Neural progenitor cell (in vitro differentiated cells): ENCODE measurements at regions not wholly inside any gene's neighbourhood (a gene's known extent, or its start where the extent isn't known, plus 50 kb on each side); places are given as distances from the start of the nearest gene placed in this dataset.
A peak's percentile ranks its signal among the peaks of the same experiment; 100 is the strongest.

Source experiments
- DNase-seq: peaks from one replicate; pipeline ENCODE4 v3.0.0-alpha.2; 2016; ENCODE audit warnings: low spot score
- H2AFZ ChIP-seq: fragments of 200-600 bp; sonication (generic); replicated peaks from 2 replicates; pipeline ENCODE4 v1.6.1; 2016; ENCODE audit warnings: antibody characterized with exemption
- H3F3A ChIP-seq: fragments of 200-600 bp; sonication (generic); 2 replicates; pipeline ENCODE4 v1.6.1; 2016; ENCODE audit warnings: antibody characterized with exemption, low read depth
- H3K27ac ChIP-seq: fragments of 200-600 bp; sonication (generic); 2 replicates; pipeline ENCODE4 v1.5.1; 2016; ENCODE audit warnings: mild to moderate bottlenecking
- H3K27me3 ChIP-seq: fragments of 200-600 bp; sonication (generic); 2 replicates; pipeline ENCODE4 v1.6.1; 2016; ENCODE audit warnings: mild to moderate bottlenecking, moderate library complexity
- H3K36me3 ChIP-seq: fragments of 200-600 bp; sonication (generic); 2 replicates; pipeline ENCODE4 v1.5.1; 2016
- H3K4me1 ChIP-seq: fragments of 200-600 bp; sonication (generic); 2 replicates; pipeline ENCODE4 v1.6.1; 2016; ENCODE audit warnings: mixed run types
- H3K4me2 ChIP-seq: fragments of 200-600 bp; sonication (generic); 2 replicates; pipeline ENCODE4 v1.6.1; 2016
- H3K4me3 ChIP-seq: fragments of 200-600 bp; sonication (generic); 2 replicates; pipeline ENCODE4 v1.5.1; 2016
- H3K79me2 ChIP-seq: fragments of 200-600 bp; sonication (generic); 2 replicates; pipeline ENCODE4 v1.6.1; 2016; ENCODE audit warnings: low read depth
- H3K9ac ChIP-seq: fragments of 200-600 bp; sonication (generic); 2 replicates; pipeline ENCODE4 v1.6.1; 2016
- H3K9me3 ChIP-seq: fragments of 200-600 bp; sonication (generic); 2 replicates; pipeline ENCODE4 v1.5.1; 2016; ENCODE audit warnings: low read depth
- H4K20me1 ChIP-seq: fragments of 200-600 bp; sonication (generic); 2 replicates; pipeline ENCODE4 v1.6.1; 2016; ENCODE audit warnings: low read depth
- H3K27ac Mint-ChIP-seq: 3 replicates; pipeline ENCODE4 v1.8.0; 2021; ENCODE audit warnings: mixed read lengths
- H3K27me3 Mint-ChIP-seq: 2 replicates; pipeline ENCODE4 v1.8.0; 2022; ENCODE audit warnings: low read depth, mild to moderate bottlenecking, inconsistent platforms, moderate library complexity, mixed read lengths; ENCODE audit not compliant: insufficient read depth
- H3K36me3 Mint-ChIP-seq: 3 replicates; pipeline ENCODE4 v1.8.0; 2021; ENCODE audit warnings: mixed read lengths
- H3K4me1 Mint-ChIP-seq: 3 replicates; pipeline ENCODE4 v1.8.0; 2021; ENCODE audit warnings: mixed read lengths
- H3K4me3 Mint-ChIP-seq: 3 replicates; pipeline ENCODE4 v1.8.0; 2021; ENCODE audit warnings: mild to moderate bottlenecking, moderate library complexity, mixed read lengths
- H3K9me3 Mint-ChIP-seq: 3 replicates; pipeline ENCODE4 v1.8.0; 2020; ENCODE audit warnings: mixed read lengths
- EZH2 ChIP-seq: fragments of 200-600 bp; sonication (generic); IDR thresholded peaks from 2 replicates; pipeline ENCODE4 v1.6.1; 2017; ENCODE audit warnings: antibody characterized with exemption, mild to moderate bottlenecking, moderate library complexity
- EZH2phosphoT487 ChIP-seq: fragments of 200-600 bp; sonication (generic); IDR thresholded peaks from 2 replicates; pipeline ENCODE4 v1.6.1; 2017; ENCODE audit warnings: antibody characterized with exemption
- TF ChIP-seq, protein P1 (sequence below): fragments of 200-600 bp; sonication (generic); IDR thresholded peaks from 2 replicates; pipeline ENCODE4 v1.5.1; 2017; ENCODE audit warnings: antibody characterized with exemption, mild to moderate bottlenecking

DNA sequence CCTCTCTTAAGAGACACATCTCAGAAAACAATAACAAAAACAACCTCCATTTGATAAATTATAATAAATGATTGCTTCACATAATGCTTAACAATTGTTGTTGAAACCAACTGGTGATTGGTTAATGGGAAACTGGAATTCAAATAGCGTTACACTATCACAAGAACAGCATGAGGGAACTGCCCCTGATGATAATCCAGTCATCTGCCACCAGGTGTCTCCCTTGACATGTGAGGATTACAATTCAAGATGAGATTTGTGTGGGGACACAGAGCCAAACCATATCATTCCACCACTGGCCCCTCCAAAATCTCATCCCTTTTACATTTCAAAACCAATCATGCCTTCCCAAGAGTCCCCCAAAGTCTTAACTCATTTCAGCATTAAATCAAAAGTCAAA lies 375.9 kb downstream of the BMPER start:
- H3F3A ChIP-seq, result no peaks in the 10 kb centered on the region
- no peak overlapping the region for H3K9ac ChIP-seq
- peaks cover 8% of the 10 kb centered on the region for H3K4me1 ChIP-seq
- no peak overlapping the region for H2AFZ ChIP-seq
- no peaks in the 10 kb centered on the region for H3K27me3 ChIP-seq
- Mint-ChIP-seq H3K4me3 (no peak overlapping the region), H3K4me1 (no peaks in the 10 kb centered on the region), H3K27ac (no peak overlapping the region), H3K27me3 (no peaks in the 10 kb centered on the region), H3K9me3 (peaks cover 19% of the 10 kb centered on the region), H3K36me3 (peaks cover 3% of the 10 kb centered on the region)
- no peaks in the 10 kb centered on the region for H4K20me1 ChIP-seq
- DNase-seq, result no peak
- H3K27ac ChIP-seq, result no peak overlapping the region
- no peak overlapping the region for H3K4me2 ChIP-seq
- TF ChIP-seq EZH2 (no peak), EZH2phosphoT487 (no peak)
- TF ChIP-seq, protein P1, sequence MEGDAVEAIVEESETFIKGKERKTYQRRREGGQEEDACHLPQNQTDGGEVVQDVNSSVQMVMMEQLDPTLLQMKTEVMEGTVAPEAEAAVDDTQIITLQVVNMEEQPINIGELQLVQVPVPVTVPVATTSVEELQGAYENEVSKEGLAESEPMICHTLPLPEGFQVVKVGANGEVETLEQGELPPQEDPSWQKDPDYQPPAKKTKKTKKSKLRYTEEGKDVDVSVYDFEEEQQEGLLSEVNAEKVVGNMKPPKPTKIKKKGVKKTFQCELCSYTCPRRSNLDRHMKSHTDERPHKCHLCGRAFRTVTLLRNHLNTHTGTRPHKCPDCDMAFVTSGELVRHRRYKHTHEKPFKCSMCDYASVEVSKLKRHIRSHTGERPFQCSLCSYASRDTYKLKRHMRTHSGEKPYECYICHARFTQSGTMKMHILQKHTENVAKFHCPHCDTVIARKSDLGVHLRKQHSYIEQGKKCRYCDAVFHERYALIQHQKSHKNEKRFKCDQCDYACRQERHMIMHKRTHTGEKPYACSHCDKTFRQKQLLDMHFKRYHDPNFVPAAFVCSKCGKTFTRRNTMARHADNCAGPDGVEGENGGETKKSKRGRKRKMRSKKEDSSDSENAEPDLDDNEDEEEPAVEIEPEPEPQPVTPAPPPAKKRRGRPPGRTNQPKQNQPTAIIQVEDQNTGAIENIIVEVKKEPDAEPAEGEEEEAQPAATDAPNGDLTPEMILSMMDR, result peak; percentile 7
- no peaks in the 10 kb centered on the region for H3K36me3 ChIP-seq
- no peak overlapping the region for H3K4me3 ChIP-seq
- no peaks in the 10 kb centered on the region for H3K79me2 ChIP-seq
- H3K9me3 ChIP-seq, result no peaks in the 10 kb centered on the region

DNA sequence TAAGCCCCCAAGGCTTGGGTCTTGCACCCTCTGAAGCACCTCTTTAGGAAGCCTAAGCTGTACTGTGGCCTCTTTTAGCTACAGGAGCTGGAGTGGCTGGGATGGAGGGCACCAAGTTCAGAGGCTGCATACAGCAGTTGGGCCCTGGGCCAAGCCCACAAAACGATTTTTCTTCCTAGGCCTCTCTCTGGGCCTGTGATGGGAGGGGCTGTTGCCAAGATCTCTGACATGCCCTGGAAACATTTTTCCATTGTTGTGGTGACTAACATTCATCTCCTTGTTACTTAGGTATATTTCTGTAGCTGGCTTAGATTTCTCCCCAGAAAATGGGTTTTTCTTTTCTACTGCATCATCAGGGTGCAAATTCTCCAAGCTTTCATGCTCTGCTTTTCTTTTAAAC lies 375.7 kb upstream of the NPSR1 start:
- Histone ChIP-seq H2AFZ (no peak overlapping the region), H3K9ac (no peak overlapping the region), H3K4me1 (peaks cover under 1% of the 10 kb centered on the region), H3K27ac (no peak overlapping the region), H3K27me3 (no peaks in the 10 kb centered on the region), H3K4me3 (no peak overlapping the region), H3F3A (no peaks in the 10 kb centered on the region), H3K79me2 (no peaks in the 10 kb centered on the region), H3K9me3 (no peaks in the 10 kb centered on the region), H3K4me2 (no peak overlapping the region), H4K20me1 (no peaks in the 10 kb centered on the region), H3K36me3 (no peaks in the 10 kb centered on the region)
- TF ChIP-seq EZH2 (no peak), EZH2phosphoT487 (no peak)
- TF ChIP-seq, protein P1, result no peak
- peaks cover 3% of the 10 kb centered on the region for H3K36me3 Mint-ChIP-seq
- no peaks in the 10 kb centered on the region for H3K27me3 Mint-ChIP-seq
- H3K4me3 Mint-ChIP-seq, result no peak overlapping the region
- H3K27ac Mint-ChIP-seq, result no peak overlapping the region
- H3K4me1 Mint-ChIP-seq, result no peaks in the 10 kb centered on the region
- DNase-seq, result no peak
- H3K9me3 Mint-ChIP-seq, result peaks cover 19% of the 10 kb centered on the region

DNA sequence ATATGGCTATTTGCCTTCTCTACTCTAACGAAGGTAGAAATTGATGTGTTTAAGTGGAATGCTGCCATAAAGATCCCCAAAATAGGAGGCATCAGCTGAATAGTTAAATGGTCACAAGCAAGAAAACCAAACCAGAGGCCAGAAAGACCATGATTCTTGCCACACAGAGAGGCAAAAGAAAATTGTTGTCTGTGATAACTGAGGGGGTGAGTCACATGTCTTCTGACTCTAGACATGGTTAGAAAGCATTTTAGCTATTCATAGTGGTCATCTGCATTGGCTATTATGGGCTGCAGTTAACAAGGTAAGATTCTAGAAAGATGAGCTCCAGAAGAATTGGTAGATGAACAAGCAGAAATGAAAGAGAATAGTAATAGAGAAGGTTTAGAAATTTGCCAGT lies 361.4 kb upstream of the NPSR1 start:
- Histone ChIP-seq H3K4me1 (peaks cover 12% of the 10 kb centered on the region), H3K36me3 (no peaks in the 10 kb centered on the region)
- H3K36me3 Mint-ChIP-seq, result no peaks in the 10 kb centered on the region

More for the DNA sequence above, 361.4 kb upstream of the NPSR1 start:
- Mint-ChIP-seq H3K9me3 (no peaks in the 10 kb centered on the region), H3K27me3 (no peaks in the 10 kb centered on the region), H3K27ac (no peak overlapping the region), H3K4me1 (peaks cover 20% of the 10 kb centered on the region), H3K4me3 (no peak overlapping the region)
- H4K20me1 ChIP-seq, result no peaks in the 10 kb centered on the region
- no peak overlapping the region for H3K4me2 ChIP-seq
- TF ChIP-seq, protein P1, result no peak
- TF ChIP-seq EZH2, result no peak
- TF ChIP-seq EZH2phosphoT487, result no peak
- no peak for DNase-seq
- no peak overlapping the region for H3K9ac ChIP-seq
- H3K9me3 ChIP-seq, result no peaks in the 10 kb centered on the region
- H3F3A ChIP-seq, result no peaks in the 10 kb centered on the region
- no peak overlapping the region for H3K27ac ChIP-seq
- no peaks in the 10 kb centered on the region for H3K27me3 ChIP-seq
- H2AFZ ChIP-seq, result no peak overlapping the region
- H3K79me2 ChIP-seq, result no peaks in the 10 kb centered on the region
- H3K4me3 ChIP-seq, result no peak overlapping the region
